ENCODE measurements at regions not wholly inside any gene's neighbourhood (a gene's known extent, or its start where the extent isn't known, plus 50 kb on each side); places are given as distances from the start of the nearest gene placed in this dataset.

- 64 to 70% methylated on average over 6 of the region's 6 CpGs for WGBS, 2 donors
- no peak for DNase-seq (ENCODE audit: low spot score in 2 of 2)
- no peaks in the 10 kb centered on the region for H3K9me3 ChIP-seq
These were observed 304.2 kb upstream of the ZC3H12C start for GRCh38 chr11:109788948-109789490.

GRCh38 chr11:109789901-109790300, 303.3 kb upstream of the ZC3H12C start:
- Histone ChIP-seq H3K27ac (no peak overlapping the region), H3K36me3 (no peaks in the 10 kb centered on the region), H3K4me1 (peaks cover 0 to 4% (median 0%) of the 10 kb centered on the region in 4 donors), H3K4me3 (no peak overlapping the region), H3K9me3 (no peaks in the 10 kb centered on the region), H3K27me3 (no peaks in the 10 kb centered on the region)
- TF ChIP-seq CTCF (IDR thresholded peaks at IDR 0.05) = no peak
- no peak for TF ChIP-seq POLR2A (IDR thresholded peaks at IDR 0.05)
- no peak for DNase-seq (ENCODE audit: low spot score in 2 of 2)
- 73 to 79% methylated on average over 1 of the region's 1 CpG for WGBS, 2 donors

More at GRCh38 chr11:109788948-109789490, 304.2 kb upstream of the ZC3H12C start:
- Histone ChIP-seq H3K4me1 (peaks cover 0 to 4% (median 0%) of the 10 kb centered on the region in 4 donors), H3K4me3 (no peak overlapping the region), H3K36me3 (no peaks in the 10 kb centered on the region), H3K27ac (no peak overlapping the region), H3K27me3 (no peaks in the 10 kb centered on the region)
- TF ChIP-seq CTCF (IDR thresholded peaks at IDR 0.05) (no peak), EP300 (IDR thresholded peaks at IDR 0.05) (no peak), POLR2A (IDR thresholded peaks at IDR 0.05) (no peak)

GRCh38 chr11:109791337-109791736, 301.9 kb upstream of the ZC3H12C start:
- H3K4me1 ChIP-seq = no peaks in the 10 kb centered on the region
- peaks cover 0 to under 1% (median 0%) of the 10 kb centered on the region in 4 donors for H3K9me3 ChIP-seq
- H3K27me3 ChIP-seq = no peaks in the 10 kb centered on the region
- DNase-seq (ENCODE audit: low spot score in 2 of 2) = no peak
- TF ChIP-seq POLR2A (IDR thresholded peaks at IDR 0.05) (no peak), CTCF (IDR thresholded peaks at IDR 0.05) (no peak), EP300 (IDR thresholded peaks at IDR 0.05) (no peak)
- H3K27ac ChIP-seq = no peak overlapping the region
- no peak overlapping the region for H3K4me3 ChIP-seq
- no peaks in the 10 kb centered on the region for H3K36me3 ChIP-seq
- 54 to 70% methylated on average over 2 of the region's 2 CpGs for WGBS, 2 donors

GRCh38 chr11:109794501-109794900, 298.7 kb upstream of the ZC3H12C start:
- Histone ChIP-seq H3K4me3 (no peak overlapping the region), H3K27me3 (no peaks in the 10 kb centered on the region), H3K36me3 (no peaks in the 10 kb centered on the region), H3K27ac (no peak overlapping the region), H3K4me1 (no peaks in the 10 kb centered on the region), H3K9me3 (peaks cover 0 to 5% (median 0%) of the 10 kb centered on the region in 4 donors)
- WGBS, 2 donors = 81 to 84% methylated on average over 3 of the region's 3 CpGs
- no peak for DNase-seq (ENCODE audit: low spot score in 2 of 2)
- no peak for TF ChIP-seq POLR2A (IDR thresholded peaks at IDR 0.05)
- no peak for TF ChIP-seq CTCF (IDR thresholded peaks at IDR 0.05)
- TF ChIP-seq EP300 (IDR thresholded peaks at IDR 0.05) = no peak

- DNase-seq (ENCODE audit: low spot score in 2 of 2) = no peak
- Histone ChIP-seq H3K4me3 (no peak overlapping the region), H3K27me3 (no peaks in the 10 kb centered on the region), H3K4me1 (no peaks in the 10 kb centered on the region), H3K27ac (no peak overlapping the region), H3K9me3 (peaks cover 0 to 5% (median 0%) of the 10 kb centered on the region in 4 donors), H3K36me3 (no peaks in the 10 kb centered on the region)
- WGBS, 2 donors = 39 to 43% methylated on average over 4 of the region's 4 CpGs
- no peak for TF ChIP-seq POLR2A (IDR thresholded peaks at IDR 0.05)
- TF ChIP-seq EP300 (IDR thresholded peaks at IDR 0.05) = no peak
- no peak for TF ChIP-seq CTCF (IDR thresholded peaks at IDR 0.05)
These were observed 298.0 kb upstream of the ZC3H12C start for GRCh38 chr11:109795234-109795633.
